IMR-90 (cell line): ENCODE measurements at regions not wholly inside any gene's neighbourhood (a gene's known extent, or its start where the extent isn't known, plus 50 kb on each side); places are given as distances from the start of the nearest gene placed in this dataset.

Experiments
- ATAC-seq: fragments of 200-7000 bp; cut with Tn5 transposase; 2 replicates; pipeline ENCODE4 v1.9.1; 2020; ENCODE audit warnings: low read depth, mild to moderate bottlenecking, moderate library complexity
- BruUV-seq: library from RNA; stranded (reverse); fragments of 400-500 nt; replicated peaks from 2 replicates; lab custom pipeline; 2021; lab: Mats Ljungman, UMichigan
- CTCF ChIA-PET: fragments of 300-600 bp; formaldehyde crosslinking; extraction: SDS; loops from one replicate; lab custom pipeline; 2021; ENCODE audit warnings: antibody characterized with exemption; lab: Yijun Ruan, JAX
- POLR2A ChIA-PET: fragments of 300-600 bp; sonication (Branson Sonifier 250); formaldehyde crosslinking; loops from one replicate; lab custom pipeline; 2022; ENCODE audit warnings: antibody characterized with exemption; ENCODE audit not compliant: unreplicated experiment; lab: Charles Lee
- DNase-seq: peaks from one replicate; pipeline ENCODE4 v3.0.0; 2013
- H2AFZ ChIP-seq: replicated peaks from 2 replicates; pipeline ENCODE3; 2013; ENCODE audit warnings: low read length, mild to moderate bottlenecking; ENCODE audit not compliant: poor library complexity
- H2AK5ac ChIP-seq: 2 replicates; pipeline ENCODE4 v1.6.1; 2013; ENCODE audit warnings: low read depth, low read length, inconsistent platforms
- H2AK9ac ChIP-seq: replicated peaks from 2 replicates; pipeline ENCODE3; 2013; ENCODE audit warnings: mild to moderate bottlenecking, low read depth, low read length, moderate library complexity; ENCODE audit not compliant: poor library complexity
- H2BK120ac ChIP-seq: 2 replicates; pipeline ENCODE4 v1.6.1; 2013; ENCODE audit warnings: low read depth, low read length, inconsistent platforms
- H2BK15ac ChIP-seq: 3 replicates; pipeline ENCODE4 v1.6.1; 2013; ENCODE audit warnings: low read depth, low read length, inconsistent platforms
- H2BK20ac ChIP-seq: 2 replicates; pipeline ENCODE4 v1.6.1; 2013; ENCODE audit warnings: low read depth, mild to moderate bottlenecking, inconsistent platforms, low read length, moderate library complexity
- H2BK5ac ChIP-seq: 2 replicates; pipeline ENCODE4 v1.6.1; 2013; ENCODE audit warnings: mild to moderate bottlenecking, low read depth, low read length, inconsistent platforms; ENCODE audit not compliant: poor library complexity, severe bottlenecking
- H3K14ac ChIP-seq: replicated peaks from 2 replicates; pipeline ENCODE4 v1.6.1; 2013; ENCODE audit warnings: low read depth, low read length, inconsistent platforms
- H3K18ac ChIP-seq: 2 replicates; pipeline ENCODE4 v1.6.1; 2013; ENCODE audit warnings: low read depth, low read length, control low read depth
- H3K23ac ChIP-seq: 2 replicates; pipeline ENCODE4 v1.6.1; 2013; ENCODE audit warnings: low read depth, low read length, inconsistent platforms
- H3K27ac ChIP-seq: 2 replicates; pipeline ENCODE4 v1.5.1; 2013; ENCODE audit warnings: mild to moderate bottlenecking, control low read depth, low read length; ENCODE audit not compliant: insufficient read depth
- H3K27me3 ChIP-seq: 2 replicates; pipeline ENCODE4 v1.6.1; 2013; ENCODE audit warnings: low read length; ENCODE audit not compliant: control insufficient read depth, insufficient read depth
- H3K36me3 ChIP-seq: 2 replicates; pipeline ENCODE4 v1.6.1; 2013; ENCODE audit warnings: low read length, mixed read lengths; ENCODE audit not compliant: control insufficient read depth, insufficient read depth
- H3K4ac ChIP-seq: 2 replicates; pipeline ENCODE4 v1.6.1; 2013; ENCODE audit warnings: low read depth, low read length, inconsistent platforms
- H3K4me1 ChIP-seq: 2 replicates; pipeline ENCODE4 v1.6.1; 2013; ENCODE audit warnings: low read length, mixed read lengths; ENCODE audit not compliant: control insufficient read depth, insufficient read depth
- H3K4me2 ChIP-seq: 2 replicates; pipeline ENCODE4 v1.6.1; 2013; ENCODE audit warnings: low read depth, mild to moderate bottlenecking, control low read depth, low read length, moderate library complexity
- H3K4me3 ChIP-seq: 2 replicates; pipeline ENCODE4 v1.5.1; 2013; ENCODE audit warnings: low read depth, mild to moderate bottlenecking, control low read depth, low read length, moderate library complexity; ENCODE audit not compliant: insufficient read depth
- H3K56ac ChIP-seq: 2 replicates; pipeline ENCODE4 v1.6.1; 2013; ENCODE audit warnings: low read length, inconsistent platforms; ENCODE audit not compliant: insufficient read depth; ENCODE audit errors: extremely low read depth
- H3K79me1 ChIP-seq, 2 experiments: 2 replicates each; pipeline ENCODE4 v1.6.1; 2013; ENCODE audit warnings: low read length in 2 of 2, inconsistent platforms in 1 of 2, low read depth in 1 of 2
- H3K9ac ChIP-seq: 2 replicates; pipeline ENCODE4 v1.6.1; 2013; ENCODE audit warnings: low read depth, low read length, control low read depth
- H3K9me1 ChIP-seq: 2 replicates; pipeline ENCODE4 v1.6.1; 2013; ENCODE audit warnings: low read length, inconsistent platforms; ENCODE audit not compliant: insufficient read depth
- H3K9me3 ChIP-seq: 2 replicates; pipeline ENCODE4 v1.6.1; 2013; ENCODE audit warnings: low read length; ENCODE audit not compliant: control insufficient read depth, insufficient read depth
- H4K20me1 ChIP-seq: 2 replicates; pipeline ENCODE4 v1.6.1; 2013; ENCODE audit warnings: low read length, inconsistent platforms; ENCODE audit not compliant: insufficient read depth
- H4K5ac ChIP-seq: 2 replicates; pipeline ENCODE4 v1.6.1; 2013; ENCODE audit warnings: mild to moderate bottlenecking, low read depth, low read length, control low read depth
- H4K8ac ChIP-seq, 2 experiments: 2 replicates each; pipeline ENCODE4 v1.6.1; 2013; ENCODE audit warnings: low read depth in 2 of 2, low read length in 2 of 2, control low read depth in 1 of 2, inconsistent platforms in 1 of 2
- H4K91ac ChIP-seq: 2 replicates; pipeline ENCODE4 v1.6.1; 2013; ENCODE audit warnings: low read depth, low read length, inconsistent platforms; ENCODE audit not compliant: insufficient read depth
- MAFK ChIP-seq: IDR thresholded peaks from 2 replicates; pipeline ENCODE4 v1.6.1; 2012; ENCODE audit warnings: low read depth, low read length, improper control_type of control experiment
- NFE2L2 ChIP-seq: fragments of 150-350 bp; IDR thresholded peaks from 2 replicates; pipeline ENCODE4 v1.6.1; 2016; ENCODE audit warnings: low read depth, mild to moderate bottlenecking, low read length
- WGBS, 2 experiments: methylation state at CpG; one replicate each; pipeline versions ENCODE4 v1.1.5 to v1.1.7; 2013; ENCODE audit warnings: missing lambda C conversion rate in 2 of 2; ENCODE audit not compliant: insufficient read length in 1 of 2; ENCODE audit errors: extremely low coverage in 2 of 2; 5-methylcytosine and 5-hydroxymethylcytosine counted together
- dilution Hi-C: fragments of 300-500 bp; cut with HindIII; formaldehyde crosslinking; loops from one replicate; pipeline ENCODE4 v1.14.3; 2018; ENCODE audit warnings: low sequenced_read_pairs; ENCODE audit not compliant: unreplicated experiment
- in situ Hi-C: fragments of 300-500 bp; cut with MboI; formaldehyde crosslinking; loops from 3 replicates; pipeline ENCODE4 v1.14.3; 2019; ENCODE audit warnings: low sequenced_read_pairs, inconsistent platforms, mixed read lengths
- intact Hi-C: fragments of 100-400 bp; cut with micrococcal nuclease; formaldehyde crosslinking; loops from 2 replicates; pipeline ENCODE4 v1.10.0; 2022

GRCh38 chr7:17631061-17631460, 309.2 kb downstream of the SNX13 start:
- Histone ChIP-seq H3K27me3 (no peaks in the 10 kb centered on the region), H2AFZ (no peak overlapping the region), H2BK5ac (no peak overlapping the region), H4K8ac (no peak overlapping the region), H3K9me3 (no peaks in the 10 kb centered on the region), H4K91ac (no peak overlapping the region), H3K56ac (no peak overlapping the region), H2AK9ac (no peak overlapping the region), H2AK5ac (no peak overlapping the region), H3K79me1 (no peaks in the 10 kb centered on the region), H2BK120ac (no peak overlapping the region), H4K20me1 (no peaks in the 10 kb centered on the region), H4K5ac (no peak overlapping the region), H3K9me1 (peaks cover 5% of the 10 kb centered on the region; the same call in 1 of the 2 replicates), H3K4ac (no peak overlapping the region), H3K27ac (no peak overlapping the region), H3K4me3 (no peak overlapping the region), H3K23ac (no peak overlapping the region), H3K18ac (no peak overlapping the region), H3K14ac (no peak overlapping the region), H3K4me1 (no peaks in the 10 kb centered on the region), H3K4me2 (no peak overlapping the region), H2BK20ac (no peak overlapping the region), H3K36me3 (no peaks in the 10 kb centered on the region), H3K9ac (no peak overlapping the region), H2BK15ac (no peak overlapping the region)
- no peak for ATAC-seq
- ChIA-PET CTCF (no interaction called here), POLR2A (no interaction called here)
- no TSS peak for BruUV-seq
- in situ Hi-C loops (no loop called here), dilution Hi-C loops (no loop called here), intact Hi-C loops (no loop called here)
- DNase-seq = no peak
- no CpG with 5 or more reads among the region's 3 CpGs for WGBS, 2 experiments
- no peak for TF ChIP-seq NFE2L2
- TF ChIP-seq MAFK = peak; percentile 68
